ENCODE measurements at regions not wholly inside any gene's neighbourhood (a gene's known extent, or its start where the extent isn't known, plus 50 kb on each side); places are given as distances from the start of the nearest gene placed in this dataset.

GRCh38 chr7:3094701-3095445 lies 51.2 kb upstream of the CARD11 start:
- Mint-ChIP-seq H3K27ac (0 out of 2 replicates have a peak overlapping the region, but pooled peaks have one; percentile 34), H3K4me3 (no peak overlapping the region), H3K27me3 (ENCODE audit: low read depth) (peaks cover 3% of the 10 kb centered on the region), H3K9me3 (peaks cover 15% of the 10 kb centered on the region), H3K4me1 (peaks cover 7% of the 10 kb centered on the region), H3K36me3 (no peaks in the 10 kb centered on the region)
- TF ChIP-seq E2F4 (CRISPR knock-in tag; IDR thresholded peaks at IDR 0.05; ENCODE audit: borderline replicate concordance, low read depth) (no peak), ATF3 (CRISPR knock-in tag; conservative IDR thresholded peaks at IDR 0.05) (no peak), ZNF532 (CRISPR knock-in tag; IDR thresholded peaks at IDR 0.05; ENCODE audit: borderline replicate concordance) (no peak), RELA (CRISPR knock-in tag; IDR thresholded peaks at IDR 0.05; ENCODE audit: borderline replicate concordance) (no peak), IRF2 (CRISPR knock-in tag; IDR thresholded peaks at IDR 0.05; ENCODE audit: borderline replicate concordance, low read depth) (no peak), PREB (CRISPR knock-in tag; IDR thresholded peaks at IDR 0.05; ENCODE audit: borderline replicate concordance) (no peak), SP1 (CRISPR knock-in tag; conservative IDR thresholded peaks at IDR 0.05) (no peak), IRF1 (CRISPR knock-in tag; IDR thresholded peaks at IDR 0.05) (no peak), ZNF138 (CRISPR knock-in tag; conservative IDR thresholded peaks at IDR 0.05) (no peak)
- TF ChIP-seq, protein P1, sequence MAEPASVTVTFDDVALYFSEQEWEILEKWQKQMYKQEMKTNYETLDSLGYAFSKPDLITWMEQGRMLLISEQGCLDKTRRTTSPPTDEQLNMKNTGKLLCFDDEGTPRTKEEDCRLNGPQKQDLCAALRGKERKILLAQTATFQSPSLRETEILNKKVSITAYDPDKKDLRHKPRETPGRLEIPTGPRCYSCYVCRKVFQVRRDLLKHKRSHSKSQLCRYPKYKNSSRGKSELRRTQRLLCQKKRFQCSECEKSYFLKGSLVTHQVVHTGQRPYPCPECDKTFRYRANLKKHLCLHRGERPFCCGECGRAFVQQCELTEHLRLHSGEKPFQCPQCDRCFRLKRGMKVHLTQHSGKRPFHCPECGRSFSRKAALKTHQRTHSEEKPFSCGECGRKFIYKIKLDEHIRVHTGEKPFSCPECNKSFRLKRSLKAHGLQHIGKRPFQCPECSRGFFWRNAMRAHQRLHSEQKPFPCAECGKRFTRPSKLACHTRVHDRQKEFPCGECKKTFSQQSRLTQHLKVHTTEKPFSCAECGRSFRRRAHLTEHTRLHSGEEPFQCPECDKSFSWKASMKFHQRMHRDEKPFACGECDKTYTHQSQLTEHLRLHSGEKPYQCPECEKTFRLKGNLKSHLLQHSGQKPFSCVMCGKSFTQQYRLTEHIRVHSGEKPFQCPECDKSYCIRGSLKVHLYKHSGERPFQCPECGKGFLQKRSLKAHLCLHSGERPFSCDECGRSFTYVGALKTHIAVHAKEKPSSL (CRISPR knock-in tag; conservative IDR thresholded peaks at IDR 0.05), result no peak
- TF ChIP-seq, protein P2, sequence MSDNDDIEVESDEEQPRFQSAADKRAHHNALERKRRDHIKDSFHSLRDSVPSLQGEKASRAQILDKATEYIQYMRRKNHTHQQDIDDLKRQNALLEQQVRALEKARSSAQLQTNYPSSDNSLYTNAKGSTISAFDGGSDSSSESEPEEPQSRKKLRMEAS (CRISPR knock-in tag; IDR thresholded peaks at IDR 0.05), result no peak
- POLR2A ChIA-PET, result no interaction called here
- DNase-seq (ENCODE audit: low spot score), result no peak
- no peak for ATAC-seq
- CTCF ChIA-PET, result no interaction called here

DNA sequence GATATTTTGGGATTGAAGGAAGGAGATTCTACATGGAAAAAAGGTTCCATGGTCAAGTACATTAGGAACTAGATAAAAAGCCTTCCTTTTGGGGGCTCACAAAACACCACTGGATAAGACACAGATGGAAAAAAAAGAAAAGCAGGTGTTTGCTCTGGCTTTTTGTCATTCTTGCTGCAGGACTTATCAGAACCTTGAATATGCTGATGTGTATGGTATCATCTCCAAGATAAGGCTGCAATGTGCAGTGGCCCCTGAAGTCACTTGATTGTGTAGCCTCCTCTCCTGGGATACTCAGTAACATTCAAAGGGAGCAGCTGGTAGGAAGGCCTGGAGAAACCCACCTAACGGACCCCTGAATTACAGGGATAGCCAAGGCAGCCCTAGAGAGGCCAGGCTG lies 54.1 kb upstream of the CARD11 start:
- no peak for DNase-seq (ENCODE audit: low spot score)
- POLR2A ChIA-PET, result no interaction called here
- H3K36me3 Mint-ChIP-seq, result no peaks in the 10 kb centered on the region
- H3K27ac Mint-ChIP-seq, result no peak overlapping the region
- H3K9me3 Mint-ChIP-seq, result peaks cover 15% of the 10 kb centered on the region
- no peaks in the 10 kb centered on the region; the same call in 1 of the 2 replicates for H3K27me3 Mint-ChIP-seq (ENCODE audit: low read depth)
- no peak overlapping the region for H3K4me3 Mint-ChIP-seq
- CTCF ChIA-PET, result no interaction called here
- H3K4me1 Mint-ChIP-seq, result peaks cover 3% of the 10 kb centered on the region; the same call in 1 of the 2 replicates
- ATAC-seq, result no peak
- no peak for TF ChIP-seq PREB (CRISPR knock-in tag; IDR thresholded peaks at IDR 0.05; ENCODE audit: borderline replicate concordance)
- no peak for TF ChIP-seq ZMAT4 (CRISPR knock-in tag; IDR thresholded peaks at IDR 0.05)
- TF ChIP-seq ZNF219 (CRISPR knock-in tag; IDR thresholded peaks at IDR 0.05; ENCODE audit: borderline replicate concordance), result no peak
- no peak for TF ChIP-seq E2F1 (CRISPR knock-in tag; IDR thresholded peaks at IDR 0.05)
- TF ChIP-seq ZBTB21 (CRISPR knock-in tag; IDR thresholded peaks at IDR 0.05; ENCODE audit: borderline replicate concordance), result no peak
- TF ChIP-seq SMAD4 (CRISPR knock-in tag; IDR thresholded peaks at IDR 0.05), result no peak
- no peak for TF ChIP-seq CDX4 (CRISPR knock-in tag; IDR thresholded peaks at IDR 0.05; ENCODE audit: borderline replicate concordance)
- TF ChIP-seq GTF2I (CRISPR knock-in tag; conservative IDR thresholded peaks at IDR 0.05), result no peak
- TF ChIP-seq SOX15 (CRISPR knock-in tag; IDR thresholded peaks at IDR 0.05), result no peak

Data from WTC11 (cell line).